Adipocyte (in vitro differentiated cells): ENCODE measurements at regions not wholly inside any gene's neighbourhood (a gene's known extent, or its start where the extent isn't known, plus 50 kb on each side); places are given as distances from the start of the nearest gene placed in this dataset.

Experiments used
- DNase-seq: peaks from one replicate; pipeline ENCODE4 v3.0.0-alpha.2; 2015; ENCODE audit warnings: low read depth
- H3K27me3 ChIP-seq: replicated peaks from 2 replicates; pipeline ENCODE4 v1.7.0; 2013; ENCODE audit warnings: mild to moderate bottlenecking, low read length, moderate library complexity; ENCODE audit not compliant: control insufficient read depth, insufficient read depth
- H3K36me3 ChIP-seq: 2 replicates; pipeline ENCODE4 v1.7.0; 2013; ENCODE audit warnings: low read length, mild to moderate bottlenecking, moderate library complexity; ENCODE audit not compliant: control insufficient read depth, insufficient read depth, severe bottlenecking
- H3K4me1 ChIP-seq: 2 replicates; pipeline ENCODE4 v1.7.0; 2013; ENCODE audit warnings: mild to moderate bottlenecking, low read length, moderate library complexity; ENCODE audit not compliant: control insufficient read depth, insufficient read depth
- H3K4me3 ChIP-seq: 2 replicates; pipeline ENCODE4 v1.7.0; 2013; ENCODE audit warnings: mild to moderate bottlenecking, low read length, moderate library complexity
- H3K9ac ChIP-seq: 2 replicates; pipeline ENCODE4 v1.7.0; 2013; ENCODE audit warnings: mild to moderate bottlenecking, low read length, moderate library complexity
- H3K9me3 ChIP-seq: 2 replicates; pipeline ENCODE4 v1.7.0; 2013; ENCODE audit warnings: mild to moderate bottlenecking, low read length, moderate library complexity; ENCODE audit not compliant: control insufficient read depth

DNA sequence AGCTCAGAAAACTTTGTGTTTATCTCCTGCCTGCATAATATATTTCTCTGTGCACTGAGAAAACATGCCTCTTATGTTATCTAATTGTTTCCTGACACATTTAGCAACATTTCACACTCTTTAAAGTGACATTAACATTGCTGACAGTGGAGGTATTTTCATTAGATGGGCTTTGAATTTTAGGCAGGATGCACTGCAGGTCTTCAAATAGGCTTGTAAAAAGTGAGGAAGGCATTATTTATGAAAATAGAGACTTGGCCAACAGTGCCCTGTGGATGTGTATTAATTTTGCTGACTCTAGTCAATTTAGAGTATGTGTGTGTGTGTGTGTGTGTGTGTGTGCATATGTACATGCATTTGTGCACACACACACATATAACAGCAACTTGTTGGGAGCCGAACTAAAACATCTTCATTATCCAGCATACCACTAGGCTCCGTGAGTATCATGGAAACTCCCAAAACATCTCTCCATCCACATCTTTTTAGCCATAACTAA is 429.5 kb upstream of the WWC1 start:
- Histone ChIP-seq H3K9me3 (no peaks in the 10 kb centered on the region), H3K4me3 (no peak overlapping the region)

DNA sequence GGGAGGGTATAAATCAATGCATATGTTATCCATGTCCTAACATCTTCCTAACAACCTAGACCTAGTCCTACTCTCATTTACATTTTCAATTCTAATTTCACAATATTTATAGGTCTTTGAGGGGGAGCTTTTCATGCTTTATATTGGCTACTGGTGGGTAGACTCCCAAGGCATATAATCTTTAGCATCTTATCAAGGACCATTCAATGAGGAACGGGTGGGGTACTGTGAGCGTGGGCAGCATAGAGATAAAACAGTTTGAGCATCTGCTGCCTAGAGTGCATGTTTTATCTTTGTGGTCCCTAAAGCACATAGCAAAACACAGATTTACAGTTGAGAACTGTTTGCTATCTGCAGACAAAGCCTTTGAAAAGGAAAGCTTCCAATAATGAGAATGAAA is 427.6 kb upstream of the WWC1 start:
- H3K4me3 ChIP-seq = no peak overlapping the region
- no peaks in the 10 kb centered on the region for H3K27me3 ChIP-seq
- H3K9me3 ChIP-seq = no peaks in the 10 kb centered on the region
- H3K4me1 ChIP-seq = peaks cover 5% of the 10 kb centered on the region
- no peaks in the 10 kb centered on the region for H3K36me3 ChIP-seq
- no peak overlapping the region for H3K9ac ChIP-seq
- no peak for DNase-seq

More for the DNA sequence above, 429.5 kb upstream of the WWC1 start:
- DNase-seq = no peak
- no peak overlapping the region for H3K9ac ChIP-seq
- H3K4me1 ChIP-seq = no peaks in the 10 kb centered on the region
- H3K36me3 ChIP-seq = no peaks in the 10 kb centered on the region
- H3K27me3 ChIP-seq = no peaks in the 10 kb centered on the region

DNA sequence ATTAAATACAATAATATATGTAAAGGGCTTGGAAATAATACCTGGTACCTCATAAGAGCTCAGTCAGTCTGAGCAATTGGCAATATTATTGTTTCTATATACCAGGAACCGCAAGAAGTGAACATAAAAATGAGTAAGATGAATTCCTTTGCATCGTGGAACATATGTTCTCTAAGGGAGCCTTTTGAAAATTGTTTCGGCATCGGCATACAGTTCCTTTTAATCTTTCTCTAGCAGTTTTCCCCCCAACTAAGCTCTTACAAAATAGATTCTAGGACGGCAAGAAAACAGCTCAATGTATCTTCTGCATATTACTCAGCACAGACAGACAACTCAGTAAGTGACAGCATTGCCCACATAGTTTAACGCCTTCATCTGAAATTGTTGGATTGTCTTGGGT is 426.6 kb upstream of the WWC1 start:
- Histone ChIP-seq H3K4me1 (peaks cover 13% of the 10 kb centered on the region), H3K27me3 (no peaks in the 10 kb centered on the region), H3K4me3 (no peak overlapping the region), H3K9me3 (no peaks in the 10 kb centered on the region), H3K9ac (no peak overlapping the region), H3K36me3 (no peaks in the 10 kb centered on the region)
- no peak for DNase-seq

DNA sequence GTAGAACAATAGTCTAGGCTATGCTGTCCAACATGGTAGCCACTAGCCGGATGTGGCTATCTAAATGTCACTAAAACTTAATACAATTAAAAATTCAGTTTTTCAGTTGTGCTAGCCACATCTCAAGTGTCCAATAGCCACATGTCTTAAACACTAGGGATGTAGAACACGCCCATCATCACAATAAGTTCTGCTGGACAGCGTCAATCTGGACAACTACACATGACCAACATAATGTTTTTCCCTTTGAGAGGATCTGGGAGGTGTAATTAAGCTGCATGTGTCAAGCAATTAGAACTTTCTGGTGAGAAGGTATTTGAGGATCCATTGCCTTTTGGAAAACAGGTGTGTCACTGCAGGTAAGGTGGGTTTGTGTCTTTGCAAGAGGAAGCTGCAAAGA is 424.6 kb upstream of the WWC1 start:
- Histone ChIP-seq H3K9me3 (no peaks in the 10 kb centered on the region), H3K27me3 (no peaks in the 10 kb centered on the region), H3K4me1 (peaks cover 18% of the 10 kb centered on the region), H3K36me3 (no peaks in the 10 kb centered on the region), H3K4me3 (no peak overlapping the region), H3K9ac (no peak overlapping the region)
- DNase-seq = no peak

DNA sequence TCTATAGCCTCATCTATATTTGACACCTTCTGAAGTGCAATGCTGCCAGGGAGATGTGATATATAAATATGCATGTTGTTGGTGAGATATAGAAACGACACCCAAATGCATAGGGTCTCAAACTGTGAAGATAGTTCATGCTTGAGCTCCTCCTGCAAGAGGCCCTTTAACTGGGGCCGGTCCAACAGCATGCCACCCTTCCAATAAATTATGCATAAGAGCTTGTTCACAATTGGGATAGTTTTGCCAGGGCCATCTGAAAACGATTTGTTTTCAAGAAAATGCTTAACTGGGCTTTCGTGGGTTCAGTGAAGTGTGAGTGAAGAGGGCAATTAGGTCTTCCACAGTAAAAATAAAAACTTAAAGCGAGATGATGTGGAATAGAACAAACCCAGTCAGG is 424.2 kb upstream of the WWC1 start:
- Histone ChIP-seq H3K9me3 (no peaks in the 10 kb centered on the region), H3K36me3 (no peaks in the 10 kb centered on the region), H3K9ac (no peak overlapping the region), H3K4me1 (peaks cover 18% of the 10 kb centered on the region), H3K4me3 (no peak overlapping the region), H3K27me3 (no peaks in the 10 kb centered on the region)
- DNase-seq = no peak

DNA sequence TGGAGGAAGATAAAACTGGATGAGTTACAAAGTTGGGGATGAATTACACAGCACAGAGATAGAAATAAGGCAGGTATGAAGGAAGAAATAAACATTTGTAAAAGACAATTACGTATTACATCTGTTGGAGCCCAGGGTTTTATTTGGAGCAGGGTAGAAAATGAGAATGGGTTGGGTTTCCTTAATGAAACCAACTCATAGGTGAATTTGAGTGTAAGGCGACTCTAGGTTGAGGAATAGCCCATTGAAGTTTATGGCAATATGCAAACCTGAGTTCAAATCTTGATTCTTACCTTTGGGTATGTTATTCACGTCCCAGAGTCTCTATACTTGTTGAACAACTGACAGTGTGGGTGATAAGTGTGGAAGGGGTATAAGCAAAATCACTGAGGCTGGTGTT is 422.3 kb upstream of the WWC1 start:
- H3K4me1 ChIP-seq = peaks cover 18% of the 10 kb centered on the region
- no peak overlapping the region for H3K4me3 ChIP-seq
- no peak for DNase-seq
- no peak overlapping the region for H3K9ac ChIP-seq
- no peaks in the 10 kb centered on the region for H3K36me3 ChIP-seq
- no peaks in the 10 kb centered on the region for H3K9me3 ChIP-seq
- no peaks in the 10 kb centered on the region for H3K27me3 ChIP-seq

DNA sequence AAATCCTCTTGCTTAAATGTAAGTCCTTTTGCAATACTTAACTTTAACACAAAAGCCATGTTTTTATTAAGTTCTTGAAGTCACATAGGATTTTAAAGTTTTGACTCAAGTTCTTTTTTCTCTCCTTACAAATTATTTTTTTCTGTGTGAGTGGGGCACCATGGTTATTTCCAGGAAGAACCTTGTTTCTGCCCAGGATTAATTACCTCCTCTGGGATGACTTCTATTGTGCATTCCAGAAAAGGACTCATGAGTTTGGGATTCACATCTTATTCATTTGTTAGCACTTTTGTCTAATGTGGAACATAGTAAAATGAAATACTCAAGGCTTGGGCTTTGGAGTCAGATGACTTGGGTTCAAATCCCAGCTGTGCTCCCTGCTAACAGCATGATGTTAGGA is 421.4 kb upstream of the WWC1 start:
- Histone ChIP-seq H3K9me3 (no peaks in the 10 kb centered on the region), H3K36me3 (no peaks in the 10 kb centered on the region), H3K27me3 (no peaks in the 10 kb centered on the region), H3K4me3 (no peak overlapping the region), H3K4me1 (peaks cover 18% of the 10 kb centered on the region), H3K9ac (no peak overlapping the region)
- DNase-seq = no peak

DNA sequence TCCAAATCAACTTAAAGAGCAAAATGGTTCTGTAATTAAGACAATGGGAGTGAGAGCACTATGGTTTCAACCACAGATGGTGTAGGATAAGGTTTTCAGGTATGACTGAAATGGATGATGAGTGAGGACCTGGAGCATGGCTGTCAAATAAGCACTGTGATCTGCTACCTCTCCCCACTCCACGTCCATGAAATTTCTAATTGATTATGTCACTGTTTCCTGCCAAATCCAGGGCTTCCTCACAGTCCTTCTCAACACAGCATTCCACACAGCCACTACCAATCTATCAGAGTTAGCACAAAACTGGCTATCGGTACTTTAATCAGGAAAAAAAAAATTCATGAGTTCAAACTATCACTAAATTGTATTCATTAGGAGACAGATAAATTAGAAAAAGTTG is 420.4 kb upstream of the WWC1 start:
- H3K36me3 ChIP-seq = no peaks in the 10 kb centered on the region
- no peak for DNase-seq
- H3K4me1 ChIP-seq = peaks cover 18% of the 10 kb centered on the region
- H3K27me3 ChIP-seq = no peaks in the 10 kb centered on the region
- H3K9me3 ChIP-seq = no peaks in the 10 kb centered on the region
- H3K9ac ChIP-seq = no peak overlapping the region
- H3K4me3 ChIP-seq = no peak overlapping the region

DNA sequence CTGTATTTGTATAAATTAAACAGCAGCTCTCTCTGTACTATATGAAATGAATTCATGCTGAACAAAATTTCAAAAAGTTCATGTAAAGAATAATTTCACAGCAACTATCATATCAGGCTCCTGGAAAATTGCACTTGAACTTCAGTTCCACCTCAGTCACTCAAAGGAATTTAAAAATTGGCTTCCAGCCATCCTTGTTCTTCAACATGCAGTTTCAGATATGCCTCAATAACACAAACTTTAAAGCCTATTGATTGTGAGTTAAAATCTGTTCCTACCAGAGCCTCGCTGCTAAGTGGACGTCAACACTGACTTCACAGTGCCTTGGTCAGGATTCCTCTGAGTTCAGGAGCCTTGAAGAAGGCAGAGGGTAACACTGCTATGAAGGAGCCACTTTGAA is 418.7 kb upstream of the WWC1 start:
- Histone ChIP-seq H3K9me3 (no peaks in the 10 kb centered on the region), H3K4me1 (peaks cover 18% of the 10 kb centered on the region), H3K27me3 (no peaks in the 10 kb centered on the region), H3K36me3 (no peaks in the 10 kb centered on the region), H3K9ac (no peak overlapping the region), H3K4me3 (no peak overlapping the region)
- peak; percentile 15 for DNase-seq

DNA sequence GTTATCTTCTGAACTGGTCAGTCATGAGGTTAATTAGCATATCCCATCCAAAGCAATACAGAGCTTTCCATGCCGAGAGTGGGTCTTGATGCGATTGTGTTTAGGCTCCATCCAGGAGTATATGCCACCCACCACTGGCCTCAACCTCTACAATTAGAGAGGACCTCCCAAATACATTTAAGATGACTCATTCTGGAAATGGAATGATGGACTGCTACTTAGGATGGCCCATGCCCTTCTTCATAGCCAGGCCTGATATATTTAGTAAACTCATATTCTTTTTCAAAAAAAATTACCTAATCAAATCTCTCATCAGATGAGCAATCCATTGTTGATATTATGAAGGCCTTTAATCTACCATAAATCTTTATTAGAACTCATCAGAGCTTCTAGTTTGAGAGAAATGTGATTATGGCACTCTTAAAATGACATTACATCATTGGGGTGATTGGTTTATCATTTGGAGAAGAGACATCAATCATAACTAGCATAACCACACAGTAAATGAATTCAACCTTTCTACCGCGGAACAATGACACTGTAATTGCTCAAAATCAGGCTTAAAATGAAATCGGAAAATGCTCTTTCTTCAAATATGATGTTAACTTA is 414.2 kb upstream of the WWC1 start:
- Histone ChIP-seq H3K4me1 (no peaks in the 10 kb centered on the region), H3K9me3 (no peaks in the 10 kb centered on the region), H3K9ac (no peak overlapping the region), H3K36me3 (no peaks in the 10 kb centered on the region), H3K4me3 (no peak overlapping the region), H3K27me3 (no peaks in the 10 kb centered on the region)
- no peak for DNase-seq

DNA sequence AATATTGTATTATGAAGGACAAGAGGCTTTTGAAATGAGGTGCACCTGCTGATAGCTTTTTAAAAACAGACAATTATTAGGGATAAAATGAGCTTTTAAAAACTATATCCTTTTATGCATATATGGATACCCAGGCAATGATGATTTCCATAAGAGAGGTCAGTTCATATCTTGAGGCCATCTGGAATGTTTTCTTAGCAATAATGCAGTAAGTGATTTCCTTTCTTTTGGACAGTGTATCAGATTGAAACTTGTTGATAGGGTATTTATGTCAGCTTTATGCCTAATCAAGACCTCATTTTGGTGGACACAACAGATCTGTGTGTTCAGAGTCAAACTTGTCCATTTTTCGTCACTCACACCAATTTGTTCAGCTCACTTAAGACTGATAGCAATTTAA is 413.5 kb upstream of the WWC1 start:
- DNase-seq = no peak
- Histone ChIP-seq H3K9me3 (no peaks in the 10 kb centered on the region), H3K4me1 (no peaks in the 10 kb centered on the region), H3K36me3 (no peaks in the 10 kb centered on the region), H3K4me3 (no peak overlapping the region), H3K9ac (no peak overlapping the region), H3K27me3 (no peaks in the 10 kb centered on the region)

DNA sequence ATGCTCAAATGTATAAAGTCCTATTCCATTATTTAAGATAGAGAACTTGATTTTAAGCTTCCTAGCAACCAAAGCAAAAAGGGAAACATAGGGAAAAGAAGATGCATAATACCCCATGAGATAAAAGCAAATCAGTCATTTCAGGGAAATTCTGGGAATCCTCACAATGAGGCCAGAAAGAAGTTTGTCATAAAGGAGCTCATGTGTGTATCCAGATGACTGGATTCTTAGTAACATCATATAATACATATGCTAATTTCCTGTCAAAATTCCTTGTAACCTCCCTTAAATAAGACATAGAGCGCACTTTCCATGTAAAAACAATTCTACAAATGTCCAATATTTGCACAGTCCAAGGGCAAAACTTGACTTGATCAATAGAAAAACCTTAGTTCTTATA is 411.0 kb upstream of the WWC1 start:
- Histone ChIP-seq H3K4me3 (no peak overlapping the region), H3K9ac (no peak overlapping the region), H3K4me1 (no peaks in the 10 kb centered on the region), H3K27me3 (no peaks in the 10 kb centered on the region), H3K36me3 (no peaks in the 10 kb centered on the region), H3K9me3 (no peaks in the 10 kb centered on the region)
- no peak for DNase-seq
